ENCODE measurements at regions not wholly inside any gene's neighbourhood (a gene's known extent, or its start where the extent isn't known, plus 50 kb on each side); places are given as distances from the start of the nearest gene placed in this dataset.

GRCh38 chr1:238955934-238956333 is 430.4 kb upstream of the CHRM3 start:
- no peak overlapping the region for H3K18ac ChIP-seq (ENCODE audit: insufficient read length, low read depth, low read length)
- no peak overlapping the region for H3K9ac ChIP-seq (ENCODE audit: extremely low read depth, insufficient read length, low read length)
- WGBS (ENCODE audit: extremely low coverage, insufficient read length, low lambda C conversion rate): no CpG with 5 or more reads among the region's 1 CpG
- H2BK120ac ChIP-seq (ENCODE audit: low read depth, low read length, poor library complexity, severe bottlenecking): no peak overlapping the region
- no peaks in the 10 kb centered on the region for H3K4me1 ChIP-seq (ENCODE audit: insufficient read depth, low read length)
- no peaks in the 10 kb centered on the region for H3K23me2 ChIP-seq (ENCODE audit: insufficient read length, low read depth, low read length, poor library complexity, severe bottlenecking)
- no peak overlapping the region for H3K4me2 ChIP-seq (ENCODE audit: insufficient read depth, insufficient read length, low read length)
- H3K79me2 ChIP-seq (ENCODE audit: insufficient read depth, low read length): no peaks in the 10 kb centered on the region
- no peak overlapping the region for H2BK5ac ChIP-seq (ENCODE audit: insufficient read length, low read length)
- no peak overlapping the region for H4K8ac ChIP-seq (replicated peaks; ENCODE audit: insufficient read length, low read depth, low read length)
- H3K14ac ChIP-seq (ENCODE audit: insufficient read depth, low read length): no peak overlapping the region
- DNase-seq: no peak
- H3K56ac ChIP-seq (ENCODE audit: insufficient read length, low read depth, low read length): no peak overlapping the region
- H4K5ac ChIP-seq (ENCODE audit: insufficient read length, low read depth, low read length): no peak overlapping the region
- H3K36me3 Mint-ChIP-seq (ENCODE audit: insufficient read depth in 1 of 3, low read depth in 3 of 3): no peaks in the 10 kb centered on the region; a peak in 1 of 7 replicates
- H3K27me3 Mint-ChIP-seq (ENCODE audit: low read depth): no peaks in the 10 kb centered on the region
- no peaks in the 10 kb centered on the region for H3K9me3 Mint-ChIP-seq
- H2BK15ac ChIP-seq (ENCODE audit: low read depth, low read length): no peak overlapping the region
- H3K9me3 ChIP-seq (ENCODE audit: control insufficient read depth, low read depth, low read length): no peaks in the 10 kb centered on the region
- no peak overlapping the region for H3K23ac ChIP-seq (ENCODE audit: insufficient read length, low read depth, low read length)
- H2AFZ ChIP-seq (ENCODE audit: low read length): no peak overlapping the region
- H3K27ac ChIP-seq (ENCODE audit: insufficient read length, low read depth, low read length): no peak overlapping the region
- peaks cover 10 to 14% of the 10 kb centered on the region in 2 experiments; a peak in 2 of 4 replicates for H3K4me1 Mint-ChIP-seq
- TF ChIP-seq CTCF (conservative IDR thresholded peaks at IDR 0.05): no peak
- H3K27ac Mint-ChIP-seq: no peak overlapping the region; a peak in 1 of 7 replicates
- no peak overlapping the region for H3T11ph ChIP-seq (ENCODE audit: low read length)
- no peak overlapping the region for H3K4me3 Mint-ChIP-seq
- H4K20me1 ChIP-seq (ENCODE audit: control insufficient read depth, insufficient read depth, insufficient read length): no peaks in the 10 kb centered on the region
- H3K4ac ChIP-seq (ENCODE audit: low read depth, low read length): no peak overlapping the region
- H4K91ac ChIP-seq (ENCODE audit: insufficient read length, low read depth, low read length): no peak overlapping the region
- H3K27me3 ChIP-seq (ENCODE audit: insufficient read depth, low read length): no peaks in the 10 kb centered on the region
- H2BK20ac ChIP-seq (ENCODE audit: low read depth, low read length, poor library complexity, severe bottlenecking): no peak overlapping the region
- no peak overlapping the region for H2AK5ac ChIP-seq (ENCODE audit: insufficient read length, low read length)
- no peaks in the 10 kb centered on the region for H3K79me1 ChIP-seq (ENCODE audit: insufficient read depth, low read depth, low read length, poor library complexity, severe bottlenecking)
- H2BK12ac ChIP-seq (ENCODE audit: insufficient read length, low read depth, low read length): no peak overlapping the region
